ENCODE measurements at regions not wholly inside any gene's neighbourhood (a gene's known extent, or its start where the extent isn't known, plus 50 kb on each side); places are given as distances from the start of the nearest gene placed in this dataset.

DNA sequence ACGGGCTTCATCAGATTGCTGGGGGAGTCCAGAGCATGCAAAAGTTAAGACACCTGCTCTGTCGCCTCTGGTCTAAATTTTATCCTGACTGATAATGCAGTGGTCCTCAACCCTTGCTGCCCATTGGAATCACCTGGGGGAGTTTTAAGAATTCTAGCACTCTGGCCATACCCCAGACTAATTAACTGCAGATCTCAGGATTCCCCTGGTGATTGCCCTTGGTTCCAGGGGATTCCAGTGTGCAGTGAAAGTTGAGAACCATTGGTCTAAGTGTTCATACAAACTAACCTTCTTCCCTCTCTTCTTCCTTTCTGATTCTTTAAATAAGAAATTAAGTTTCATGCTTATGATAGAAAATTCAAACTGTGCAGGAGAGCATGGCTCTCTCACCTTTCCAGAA, 105.7 kb upstream of the MGAT5 start:
- H3K36me3 ChIP-seq (ENCODE audit: control insufficient read depth in 2 of 3, insufficient read depth in 3 of 3, low read length in 3 of 3) = no peaks in the 10 kb centered on the region
- H3K9ac ChIP-seq (ENCODE audit: low read length in 3 of 3) = no peak overlapping the region
- no peak overlapping the region for H3K27ac ChIP-seq (ENCODE audit: low read depth in 2 of 2, low read length in 2 of 2)
- intact Hi-C loops (cut with DNase I) = no loop called here
- DNase-seq (no peak), FAIRE-seq (no peak)
- no peaks in the 10 kb centered on the region for H3K27me3 ChIP-seq (ENCODE audit: control insufficient read depth, insufficient read depth, low read length)
- H3K4me1 ChIP-seq (ENCODE audit: control insufficient read depth in 2 of 3, insufficient read depth in 2 of 3, low read depth in 1 of 3, low read length in 3 of 3) = no peaks in the 10 kb centered on the region
- no peak overlapping the region for H3K4me3 ChIP-seq (ENCODE audit: low read length in 3 of 3)
- no peaks in the 10 kb centered on the region for H3K9me3 ChIP-seq (ENCODE audit: control insufficient read depth in 2 of 3, insufficient read depth in 1 of 3, low read length in 3 of 3)
- TF ChIP-seq, protein P1, sequence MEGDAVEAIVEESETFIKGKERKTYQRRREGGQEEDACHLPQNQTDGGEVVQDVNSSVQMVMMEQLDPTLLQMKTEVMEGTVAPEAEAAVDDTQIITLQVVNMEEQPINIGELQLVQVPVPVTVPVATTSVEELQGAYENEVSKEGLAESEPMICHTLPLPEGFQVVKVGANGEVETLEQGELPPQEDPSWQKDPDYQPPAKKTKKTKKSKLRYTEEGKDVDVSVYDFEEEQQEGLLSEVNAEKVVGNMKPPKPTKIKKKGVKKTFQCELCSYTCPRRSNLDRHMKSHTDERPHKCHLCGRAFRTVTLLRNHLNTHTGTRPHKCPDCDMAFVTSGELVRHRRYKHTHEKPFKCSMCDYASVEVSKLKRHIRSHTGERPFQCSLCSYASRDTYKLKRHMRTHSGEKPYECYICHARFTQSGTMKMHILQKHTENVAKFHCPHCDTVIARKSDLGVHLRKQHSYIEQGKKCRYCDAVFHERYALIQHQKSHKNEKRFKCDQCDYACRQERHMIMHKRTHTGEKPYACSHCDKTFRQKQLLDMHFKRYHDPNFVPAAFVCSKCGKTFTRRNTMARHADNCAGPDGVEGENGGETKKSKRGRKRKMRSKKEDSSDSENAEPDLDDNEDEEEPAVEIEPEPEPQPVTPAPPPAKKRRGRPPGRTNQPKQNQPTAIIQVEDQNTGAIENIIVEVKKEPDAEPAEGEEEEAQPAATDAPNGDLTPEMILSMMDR (IDR thresholded peaks at IDR 0.05; ENCODE audit: borderline replicate concordance, extremely low read depth, insufficient read depth) = no peak

DNA sequence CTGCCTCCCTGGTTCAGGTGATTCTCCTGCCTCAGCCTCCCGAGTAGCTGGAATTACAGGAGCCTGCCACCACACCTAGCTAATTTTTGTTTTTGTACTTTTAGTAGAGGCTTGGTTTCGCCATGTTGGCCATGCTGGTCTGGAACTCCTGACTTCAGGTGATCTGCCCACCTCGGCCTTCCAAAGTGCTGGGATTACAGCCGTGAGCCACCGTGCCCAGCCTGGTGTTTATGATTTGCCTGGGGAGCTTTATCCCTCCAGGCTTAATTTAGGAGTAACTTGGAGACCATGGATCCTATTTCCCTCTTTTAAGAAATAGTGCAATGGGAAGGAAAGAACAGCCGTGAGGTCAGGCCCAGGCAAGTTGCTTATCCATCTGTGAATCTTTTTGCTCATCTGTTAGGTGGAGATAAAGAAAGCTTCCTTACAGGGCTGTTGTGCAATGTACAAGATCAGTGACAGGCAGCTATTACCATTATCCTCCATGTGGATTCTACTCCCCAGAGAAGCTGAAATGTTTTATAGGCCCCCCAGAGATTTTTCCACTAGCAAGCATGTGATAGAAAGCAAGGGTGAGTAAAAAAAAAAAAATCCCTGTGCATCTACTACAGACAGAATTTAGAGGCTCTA, 104.9 kb upstream of the MGAT5 start:
- Histone ChIP-seq H3K4me1 (ENCODE audit: control insufficient read depth in 2 of 3, insufficient read depth in 2 of 3, low read depth in 1 of 3, low read length in 3 of 3) (no peaks in the 10 kb centered on the region), H3K36me3 (ENCODE audit: control insufficient read depth in 2 of 3, insufficient read depth in 3 of 3, low read length in 3 of 3) (no peaks in the 10 kb centered on the region), H3K4me3 (ENCODE audit: low read length in 3 of 3) (no peak overlapping the region), H3K27me3 (ENCODE audit: control insufficient read depth, insufficient read depth, low read length) (no peaks in the 10 kb centered on the region), H3K9ac (ENCODE audit: low read length in 3 of 3) (no peak overlapping the region), H3K9me3 (ENCODE audit: control insufficient read depth in 2 of 3, insufficient read depth in 1 of 3, low read length in 3 of 3) (no peaks in the 10 kb centered on the region), H3K27ac (ENCODE audit: low read depth in 2 of 2, low read length in 2 of 2) (no peak overlapping the region)
- intact Hi-C loops (cut with DNase I) = no loop called here
- DNase-seq (no peak), FAIRE-seq (no peak)
- TF ChIP-seq, protein P1 (IDR thresholded peaks at IDR 0.05; ENCODE audit: borderline replicate concordance, extremely low read depth, insufficient read depth) = no peak

DNA sequence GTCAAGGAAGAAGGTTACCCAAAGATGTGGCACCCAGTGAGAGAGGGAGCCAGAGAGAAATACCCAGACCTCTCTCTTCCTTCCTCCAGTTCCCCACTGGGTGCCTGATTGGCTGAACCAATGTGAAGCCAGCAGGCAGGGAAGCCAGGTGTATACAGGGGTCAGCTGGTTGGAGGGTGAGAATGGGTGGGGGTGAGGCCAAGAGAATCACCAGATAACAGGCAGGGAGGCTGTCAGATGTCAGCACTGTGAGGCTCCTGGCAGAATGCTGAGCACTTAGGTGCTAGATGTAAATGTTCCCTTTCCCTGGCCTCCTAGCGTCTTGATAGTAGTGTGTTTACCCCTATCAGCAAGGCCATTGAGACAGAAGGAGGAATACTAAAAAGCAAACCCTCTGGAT, 104.0 kb upstream of the MGAT5 start:
- no peak for FAIRE-seq

More for the DNA sequence above, 104.0 kb upstream of the MGAT5 start:
- H3K27me3 ChIP-seq (ENCODE audit: control insufficient read depth, insufficient read depth, low read length) = no peaks in the 10 kb centered on the region
- H3K27ac ChIP-seq (ENCODE audit: low read depth in 2 of 2, low read length in 2 of 2) = no peak overlapping the region
- no peak overlapping the region for H3K4me3 ChIP-seq (ENCODE audit: low read length in 3 of 3)
- no peaks in the 10 kb centered on the region for H3K9me3 ChIP-seq (ENCODE audit: control insufficient read depth in 2 of 3, insufficient read depth in 1 of 3, low read length in 3 of 3)
- H3K9ac ChIP-seq (ENCODE audit: low read length in 3 of 3) = no peak overlapping the region
- no peaks in the 10 kb centered on the region for H3K4me1 ChIP-seq (ENCODE audit: control insufficient read depth in 2 of 3, insufficient read depth in 2 of 3, low read depth in 1 of 3, low read length in 3 of 3)
- DNase-seq = no peak
- TF ChIP-seq, protein P1 (IDR thresholded peaks at IDR 0.05; ENCODE audit: borderline replicate concordance, extremely low read depth, insufficient read depth) = no peak
- no peaks in the 10 kb centered on the region for H3K36me3 ChIP-seq (ENCODE audit: control insufficient read depth in 2 of 3, insufficient read depth in 3 of 3, low read length in 3 of 3)
- intact Hi-C loops (cut with DNase I) = no loop called here
